H9 (cell line): ENCODE measurements at regions not wholly inside any gene's neighbourhood (a gene's known extent, or its start where the extent isn't known, plus 50 kb on each side); places are given as distances from the start of the nearest gene placed in this dataset.

Experiments
- DNase-seq: peaks from one replicate; pipeline ENCODE4 v3.0.0-alpha.2; 2017
- H2AFZ ChIP-seq: one replicate; pipeline ENCODE4 v1.6.1; 2013; ENCODE audit warnings: mild to moderate bottlenecking, low read length, control low read depth, moderate library complexity
- H2AK5ac ChIP-seq: 2 replicates; pipeline ENCODE4 v1.6.1; 2013; ENCODE audit warnings: low read length, control low read depth, mixed read lengths; ENCODE audit not compliant: insufficient read length
- H2BK120ac ChIP-seq: one replicate; pipeline ENCODE4 v1.6.1; 2013; ENCODE audit warnings: low read depth, mild to moderate bottlenecking, low read length, control low read depth, inconsistent platforms; ENCODE audit not compliant: poor library complexity, severe bottlenecking
- H2BK12ac ChIP-seq: 2 replicates; pipeline ENCODE4 v1.6.1; 2013; ENCODE audit warnings: low read length, control low read depth, mixed read lengths, low read depth; ENCODE audit not compliant: insufficient read length
- H2BK15ac ChIP-seq: 2 replicates; pipeline ENCODE4 v1.6.1; 2013; ENCODE audit warnings: low read depth, low read length, control low read depth
- H2BK20ac ChIP-seq: one replicate; pipeline ENCODE4 v1.6.1; 2013; ENCODE audit warnings: low read depth, mild to moderate bottlenecking, low read length, control low read depth, inconsistent platforms; ENCODE audit not compliant: poor library complexity, severe bottlenecking
- H2BK5ac ChIP-seq: 2 replicates; pipeline ENCODE4 v1.6.1; 2013; ENCODE audit warnings: low read length, control low read depth, mixed read lengths; ENCODE audit not compliant: insufficient read length
- H3K14ac ChIP-seq: 2 replicates; pipeline ENCODE4 v1.6.1; 2013; ENCODE audit warnings: low read length, control low read depth; ENCODE audit not compliant: insufficient read depth
- H3K18ac ChIP-seq: 2 replicates; pipeline ENCODE4 v1.6.1; 2013; ENCODE audit warnings: low read depth, mild to moderate bottlenecking, mixed read lengths, low read length, control low read depth; ENCODE audit not compliant: insufficient read length
- H3K23ac ChIP-seq: 2 replicates; pipeline ENCODE4 v1.6.1; 2013; ENCODE audit warnings: low read length, control low read depth, mixed read lengths, low read depth; ENCODE audit not compliant: insufficient read length
- H3K23me2 ChIP-seq: 2 replicates; pipeline ENCODE4 v1.6.1; 2013; ENCODE audit warnings: low read depth, mild to moderate bottlenecking, mixed read lengths, low read length, control low read depth; ENCODE audit not compliant: insufficient read length, poor library complexity, severe bottlenecking
- H3K27ac ChIP-seq: 2 replicates; pipeline ENCODE4 v1.5.1; 2013; ENCODE audit warnings: low read length, control low read depth, mixed read lengths, low read depth; ENCODE audit not compliant: insufficient read length
- H3K27me3 ChIP-seq: 2 replicates; pipeline ENCODE4 v1.6.1; 2013; ENCODE audit warnings: low read length, control low read depth, inconsistent platforms; ENCODE audit not compliant: insufficient read depth
- H3K4ac ChIP-seq: 2 replicates; pipeline ENCODE4 v1.6.1; 2013; ENCODE audit warnings: low read depth, mild to moderate bottlenecking, control low read depth, inconsistent platforms, low read length, moderate library complexity
- H3K4me1 ChIP-seq: 2 replicates; pipeline ENCODE4 v1.6.1; 2013; ENCODE audit warnings: low read length, control low read depth, inconsistent platforms; ENCODE audit not compliant: insufficient read depth
- H3K4me2 ChIP-seq: 2 replicates; pipeline ENCODE4 v1.6.1; 2013; ENCODE audit warnings: low read length, control low read depth, mixed read lengths; ENCODE audit not compliant: insufficient read length, insufficient read depth
- H3K56ac ChIP-seq: 2 replicates; pipeline ENCODE4 v1.6.1; 2013; ENCODE audit warnings: low read depth, mild to moderate bottlenecking, mixed read lengths, low read length, control low read depth; ENCODE audit not compliant: insufficient read length
- H3K79me1 ChIP-seq: 2 replicates; pipeline ENCODE4 v1.6.1; 2013; ENCODE audit warnings: low read depth, mild to moderate bottlenecking, moderate library complexity, low read length, control low read depth, inconsistent platforms; ENCODE audit not compliant: insufficient read depth, poor library complexity, severe bottlenecking
- H3K79me2 ChIP-seq: 2 replicates; pipeline ENCODE4 v1.6.1; 2013; ENCODE audit warnings: low read length, control low read depth, inconsistent platforms; ENCODE audit not compliant: insufficient read depth
- H3K9ac ChIP-seq: 2 replicates; pipeline ENCODE4 v1.6.1; 2013; ENCODE audit warnings: low read length, control low read depth, mixed read lengths; ENCODE audit not compliant: insufficient read length; ENCODE audit errors: extremely low read depth
- H3K9me3 ChIP-seq: one replicate; pipeline ENCODE4 v1.6.1; 2013; ENCODE audit warnings: low read depth, low read length, inconsistent platforms; ENCODE audit not compliant: control insufficient read depth
- H3T11ph ChIP-seq: one replicate; pipeline ENCODE4 v1.6.1; 2013; ENCODE audit warnings: mild to moderate bottlenecking, low read length, control low read depth, inconsistent platforms
- H4K20me1 ChIP-seq: one replicate; pipeline ENCODE4 v1.6.1; 2013; ENCODE audit not compliant: control insufficient read depth, insufficient read length, insufficient read depth
- H4K5ac ChIP-seq: 2 replicates; pipeline ENCODE4 v1.6.1; 2013; ENCODE audit warnings: low read depth, mild to moderate bottlenecking, mixed read lengths, low read length, control low read depth; ENCODE audit not compliant: insufficient read length
- H4K8ac ChIP-seq: replicated peaks from 2 replicates; pipeline ENCODE4 v1.6.1; 2013; ENCODE audit warnings: low read length, control low read depth, mixed read lengths, low read depth; ENCODE audit not compliant: insufficient read length
- H4K91ac ChIP-seq: 2 replicates; pipeline ENCODE4 v1.6.1; 2013; ENCODE audit warnings: low read depth, mild to moderate bottlenecking, moderate library complexity, mixed read lengths, low read length, control low read depth; ENCODE audit not compliant: insufficient read length
- H3K27ac Mint-ChIP-seq, 3 experiments: 2 replicates in 2 of 3; 3 replicates in 1 of 3; pipeline ENCODE4 v1.8.0; 2020 to 2021; ENCODE audit warnings: mixed read lengths in 3 of 3, mild to moderate bottlenecking in 1 of 3, moderate library complexity in 1 of 3
- H3K27me3 Mint-ChIP-seq: 2 replicates; pipeline ENCODE4 v1.8.0; 2021; ENCODE audit warnings: low read depth, mild to moderate bottlenecking, moderate library complexity, mixed read lengths
- H3K36me3 Mint-ChIP-seq, 3 experiments: 2 replicates in 2 of 3; 3 replicates in 1 of 3; pipeline ENCODE4 v1.8.0; 2020 to 2021; ENCODE audit warnings: low read depth in 3 of 3, mixed read lengths in 3 of 3; ENCODE audit not compliant: insufficient read depth in 1 of 3
- H3K4me1 Mint-ChIP-seq, 2 experiments: 2 replicates each; pipeline ENCODE4 v1.8.0; 2020; ENCODE audit warnings: mixed read lengths in 2 of 2
- H3K4me3 Mint-ChIP-seq, 2 experiments: 2 replicates in 1 of 2; 3 replicates in 1 of 2; pipeline ENCODE4 v1.8.0; 2020 to 2021; ENCODE audit warnings: mild to moderate bottlenecking in 2 of 2, mixed read lengths in 2 of 2, moderate library complexity in 1 of 2
- H3K9me3 Mint-ChIP-seq, 2 experiments: 2 replicates in 1 of 2; 3 replicates in 1 of 2; pipeline ENCODE4 v1.8.0; 2020; ENCODE audit warnings: mild to moderate bottlenecking in 2 of 2, mixed read lengths in 2 of 2, moderate library complexity in 1 of 2
- CTCF ChIP-seq: fragments of 200-600 bp; sonication (generic); conservative IDR thresholded peaks from 3 replicates; pipeline ENCODE4 v1.8.0; 2021; ENCODE audit warnings: antibody characterized with exemption, mild to moderate bottlenecking
- WGBS: extraction: QIAGEN DNeasy Blood & Tissue Kit; methylation state at CpG from one replicate; pipeline ENCODE4 v1.1.7; 2013; ENCODE audit warnings: missing lambda C conversion rate, low lambda C conversion rate, mixed read lengths; ENCODE audit not compliant: insufficient read length; ENCODE audit errors: extremely low coverage; 5-methylcytosine and 5-hydroxymethylcytosine counted together

- no peak overlapping the region for H2BK5ac ChIP-seq
- H3K9ac ChIP-seq: no peak overlapping the region
- no peak overlapping the region for H3K27ac ChIP-seq
- no peaks in the 10 kb centered on the region for H3K79me2 ChIP-seq
- H3K27me3 ChIP-seq: no peaks in the 10 kb centered on the region
- Mint-ChIP-seq H3K27ac (peak overlapping the region in 2 of 3 experiments; percentile 37 to 60; a peak in 3 of 7 replicates), H3K4me1 (peaks cover 38 to 51% of the 10 kb centered on the region in 2 experiments), H3K27me3 (peaks cover 9% of the 10 kb centered on the region), H3K4me3 (peak overlapping the region in 1 of 2 experiments; percentile 47; a peak in 2 of 5 replicates), H3K9me3 (no peaks in the 10 kb centered on the region), H3K36me3 (no peaks in the 10 kb centered on the region; a peak in 1 of 7 replicates)
- H3K79me1 ChIP-seq: no peaks in the 10 kb centered on the region
- H4K5ac ChIP-seq: no peak overlapping the region
- H4K91ac ChIP-seq: no peak overlapping the region
- no peaks in the 10 kb centered on the region for H4K20me1 ChIP-seq
- no peak overlapping the region for H2BK12ac ChIP-seq
- H3K4me2 ChIP-seq: no peak overlapping the region
- no peak overlapping the region for H3T11ph ChIP-seq
- H3K56ac ChIP-seq: no peak overlapping the region
- no peaks in the 10 kb centered on the region for H3K9me3 ChIP-seq
- no peak for DNase-seq
- no peak overlapping the region for H3K4ac ChIP-seq
- no peak for TF ChIP-seq CTCF
- no peak overlapping the region for H2BK15ac ChIP-seq
- no peak overlapping the region for H3K23ac ChIP-seq
- H2AFZ ChIP-seq: no peak overlapping the region
- no peak overlapping the region for H3K14ac ChIP-seq
- no peak overlapping the region for H3K18ac ChIP-seq
- H3K23me2 ChIP-seq: peaks cover 5% of the 10 kb centered on the region
- no peak overlapping the region for H2BK120ac ChIP-seq
- H2BK20ac ChIP-seq: no peak overlapping the region
- no peak overlapping the region for H4K8ac ChIP-seq
- peaks cover 16% of the 10 kb centered on the region for H3K4me1 ChIP-seq
- H2AK5ac ChIP-seq: no peak overlapping the region
- WGBS: no CpG with 5 or more reads among the region's 4 CpGs
These were observed 53.0 kb upstream of the CA12 start for GRCh38 chr15:63434576-63435186.
